Esophagus muscularis mucosa (tissue), 3 donors: ENCODE measurements at regions not wholly inside any gene's neighbourhood (a gene's known extent, or its start where the extent isn't known, plus 50 kb on each side); places are given as distances from the start of the nearest gene placed in this dataset.

Source experiments
- POLR2A ChIP-seq: fragments of 450-650 bp; IDR thresholded peaks from one replicate; pipeline ENCODE4 v1.6.1; 2017; ENCODE audit warnings: antibody characterized with exemption, moderate library complexity, mild to moderate bottlenecking, low read depth
- POLR2AphosphoS5 ChIP-seq, 2 donors: sonication (generic); formaldehyde crosslinking; IDR thresholded peaks; one replicate each; pipeline ENCODE4 v1.6.1; 2017; ENCODE audit warnings: antibody characterized with exemption in 2 of 2
- TF ChIP-seq, protein P1 (sequence below), 3 experiments: fragments of 200-600 bp in 2 of 3; fragments of 450-650 bp in 1 of 3; sonication (generic) in 2 of 3; IDR thresholded peaks; one replicate each; pipeline ENCODE4 v1.5.1; 2017 to 2019; ENCODE audit warnings: antibody characterized with exemption in 3 of 3, mild to moderate bottlenecking in 2 of 3, moderate library complexity in 1 of 3

DNA sequence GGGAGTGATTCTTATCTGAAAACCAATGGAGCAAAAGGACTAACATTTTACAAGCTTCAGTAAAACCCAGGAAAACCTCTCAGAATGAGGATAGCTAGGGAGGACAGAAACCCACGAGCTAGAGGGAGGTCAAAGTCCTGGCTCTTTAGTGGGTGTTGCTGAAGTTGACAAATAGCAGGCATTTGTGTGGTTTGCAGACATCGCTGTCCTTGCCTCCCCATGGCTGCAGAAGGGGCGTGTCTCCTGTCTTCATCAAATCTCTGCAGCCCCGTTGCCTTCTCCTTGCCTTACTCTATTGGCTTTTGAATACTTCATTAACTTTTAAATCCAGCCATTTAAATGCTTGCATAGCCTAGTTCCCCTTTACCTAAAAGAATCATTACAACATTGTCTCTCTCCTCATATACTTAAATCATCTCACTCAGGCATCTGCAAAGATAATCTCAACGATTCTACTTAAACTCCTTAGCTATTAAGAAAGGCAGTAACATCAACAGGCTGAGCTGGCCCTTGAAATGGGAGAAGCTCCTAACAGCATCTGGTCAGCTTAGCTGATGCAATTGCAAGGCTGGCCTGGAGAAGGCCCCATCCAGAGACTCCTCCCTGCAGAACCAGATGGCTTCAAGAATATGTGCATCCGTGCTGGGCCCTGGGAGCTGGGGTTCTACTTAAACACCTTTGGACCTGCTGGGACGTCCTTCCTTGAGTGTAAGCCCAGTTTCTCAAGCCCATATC lies 152.8 kb upstream of the TAS2R1 start:
- TF ChIP-seq POLR2AphosphoS5 (IDR thresholded peaks at IDR 0.05) (no peak), POLR2A (no peak)
- TF ChIP-seq, protein P1, sequence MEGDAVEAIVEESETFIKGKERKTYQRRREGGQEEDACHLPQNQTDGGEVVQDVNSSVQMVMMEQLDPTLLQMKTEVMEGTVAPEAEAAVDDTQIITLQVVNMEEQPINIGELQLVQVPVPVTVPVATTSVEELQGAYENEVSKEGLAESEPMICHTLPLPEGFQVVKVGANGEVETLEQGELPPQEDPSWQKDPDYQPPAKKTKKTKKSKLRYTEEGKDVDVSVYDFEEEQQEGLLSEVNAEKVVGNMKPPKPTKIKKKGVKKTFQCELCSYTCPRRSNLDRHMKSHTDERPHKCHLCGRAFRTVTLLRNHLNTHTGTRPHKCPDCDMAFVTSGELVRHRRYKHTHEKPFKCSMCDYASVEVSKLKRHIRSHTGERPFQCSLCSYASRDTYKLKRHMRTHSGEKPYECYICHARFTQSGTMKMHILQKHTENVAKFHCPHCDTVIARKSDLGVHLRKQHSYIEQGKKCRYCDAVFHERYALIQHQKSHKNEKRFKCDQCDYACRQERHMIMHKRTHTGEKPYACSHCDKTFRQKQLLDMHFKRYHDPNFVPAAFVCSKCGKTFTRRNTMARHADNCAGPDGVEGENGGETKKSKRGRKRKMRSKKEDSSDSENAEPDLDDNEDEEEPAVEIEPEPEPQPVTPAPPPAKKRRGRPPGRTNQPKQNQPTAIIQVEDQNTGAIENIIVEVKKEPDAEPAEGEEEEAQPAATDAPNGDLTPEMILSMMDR (IDR thresholded peaks at IDR 0.05) = no peak
